ENCODE measurements at regions not wholly inside any gene's neighbourhood (a gene's known extent, or its start where the extent isn't known, plus 50 kb on each side); places are given as distances from the start of the nearest gene placed in this dataset.
"Not testable (repeated sequence)": the region's sequence is repeated elsewhere in the genome, so short reads cannot be mapped to it uniquely, and the experiment has no call there.

DNA sequence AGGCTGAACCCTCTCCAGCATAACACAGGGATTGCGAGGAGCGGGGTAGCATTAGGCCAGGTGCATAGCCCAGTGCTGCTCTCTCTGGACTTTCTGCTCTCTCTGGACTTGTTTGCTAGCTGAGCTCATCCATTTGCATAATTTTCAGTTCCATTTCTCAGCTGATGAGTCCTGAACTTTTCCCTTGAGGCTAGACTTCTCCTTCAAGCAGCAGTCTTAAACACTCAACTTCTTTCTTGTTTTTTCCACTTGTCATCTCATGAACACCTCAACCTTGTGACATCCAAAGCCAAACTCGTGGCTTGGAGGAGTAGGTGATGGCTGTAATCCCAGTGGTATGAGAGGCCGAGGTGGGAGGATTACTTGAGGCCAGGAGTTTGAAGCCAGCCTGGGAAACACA, 62.4 kb upstream of the EEF2KMT start:
- TF ChIP-seq, protein P1, sequence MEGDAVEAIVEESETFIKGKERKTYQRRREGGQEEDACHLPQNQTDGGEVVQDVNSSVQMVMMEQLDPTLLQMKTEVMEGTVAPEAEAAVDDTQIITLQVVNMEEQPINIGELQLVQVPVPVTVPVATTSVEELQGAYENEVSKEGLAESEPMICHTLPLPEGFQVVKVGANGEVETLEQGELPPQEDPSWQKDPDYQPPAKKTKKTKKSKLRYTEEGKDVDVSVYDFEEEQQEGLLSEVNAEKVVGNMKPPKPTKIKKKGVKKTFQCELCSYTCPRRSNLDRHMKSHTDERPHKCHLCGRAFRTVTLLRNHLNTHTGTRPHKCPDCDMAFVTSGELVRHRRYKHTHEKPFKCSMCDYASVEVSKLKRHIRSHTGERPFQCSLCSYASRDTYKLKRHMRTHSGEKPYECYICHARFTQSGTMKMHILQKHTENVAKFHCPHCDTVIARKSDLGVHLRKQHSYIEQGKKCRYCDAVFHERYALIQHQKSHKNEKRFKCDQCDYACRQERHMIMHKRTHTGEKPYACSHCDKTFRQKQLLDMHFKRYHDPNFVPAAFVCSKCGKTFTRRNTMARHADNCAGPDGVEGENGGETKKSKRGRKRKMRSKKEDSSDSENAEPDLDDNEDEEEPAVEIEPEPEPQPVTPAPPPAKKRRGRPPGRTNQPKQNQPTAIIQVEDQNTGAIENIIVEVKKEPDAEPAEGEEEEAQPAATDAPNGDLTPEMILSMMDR (IDR thresholded peaks at IDR 0.05) = not testable (repeated sequence)
- TF ChIP-seq POLR2A (IDR thresholded peaks at IDR 0.05) = not testable (repeated sequence)
